IPS-NIHi7 (cell line): ENCODE measurements at regions not wholly inside any gene's neighbourhood (a gene's known extent, or its start where the extent isn't known, plus 50 kb on each side); places are given as distances from the start of the nearest gene placed in this dataset.
"Not testable (repeated sequence)": the region's sequence is repeated elsewhere in the genome, so short reads cannot be mapped to it uniquely, and the experiment has no call there.

Experiments used
- DNase-seq: peaks from one replicate; pipeline ENCODE4 v3.0.0; 2012; ENCODE audit warnings: mixed read lengths; ENCODE audit errors: extremely low spot score

- DNase-seq = no peak
These were observed 112.3 kb upstream of the SMIM30 start for GRCh38 chr7:113230691-113231090.

GRCh38 chr7:113217314-113217713 is 99.0 kb upstream of the SMIM30 start:
- DNase-seq = no peak

GRCh38 chr7:113216038-113216437 is 97.7 kb upstream of the SMIM30 start:
- no peak for DNase-seq

GRCh38 chr7:113209449-113210203 is 91.3 kb upstream of the SMIM30 start:
- no peak for DNase-seq

GRCh38 chr7:113207931-113208330 is 89.6 kb upstream of the SMIM30 start:
- DNase-seq = no peak

GRCh38 chr7:113207441-113207840 is 89.1 kb upstream of the SMIM30 start:
- no peak for DNase-seq

- no peak for DNase-seq
These were observed 86.1 kb upstream of the SMIM30 start for GRCh38 chr7:113204415-113204814.

- DNase-seq = no peak
These were observed 83.9 kb upstream of the SMIM30 start for GRCh38 chr7:113202284-113202683.

- no peak for DNase-seq
These were observed 81.9 kb upstream of the SMIM30 start for GRCh38 chr7:113200281-113200680.

- no peak for DNase-seq
These were observed 81.5 kb upstream of the SMIM30 start for GRCh38 chr7:113199841-113200240.

GRCh38 chr7:113199136-113199535 is 80.8 kb upstream of the SMIM30 start:
- no peak for DNase-seq

GRCh38 chr7:113198226-113198625 is 79.9 kb upstream of the SMIM30 start:
- DNase-seq = no peak

- no peak for DNase-seq
These were observed 78.9 kb upstream of the SMIM30 start for GRCh38 chr7:113197274-113197673.

- no peak for DNase-seq
These were observed 70.0 kb upstream of the SMIM30 start for GRCh38 chr7:113188396-113188795.

GRCh38 chr7:113179313-113179712 is 61.0 kb upstream of the SMIM30 start:
- DNase-seq = no peak

GRCh38 chr7:113176836-113177235 is 58.5 kb upstream of the SMIM30 start:
- no peak for DNase-seq

GRCh38 chr7:113176180-113176579 is 57.8 kb upstream of the SMIM30 start:
- not testable (repeated sequence) for DNase-seq

- no peak for DNase-seq
These were observed 57.3 kb upstream of the SMIM30 start for GRCh38 chr7:113175525-113176104.

GRCh38 chr7:113172726-113173125 is 54.4 kb upstream of the SMIM30 start:
- DNase-seq = no peak

GRCh38 chr7:113170591-113170990 is 52.2 kb upstream of the SMIM30 start:
- no peak for DNase-seq
